KG1 (cell line): ENCODE measurements at regions not wholly inside any gene's neighbourhood (a gene's known extent, or its start where the extent isn't known, plus 50 kb on each side); places are given as distances from the start of the nearest gene placed in this dataset.

Experiments used
- DNase-seq: peaks from one replicate; lab custom pipeline; 2025; lab: John Stamatoyannopoulos, UW

GRCh38 chr4:184575306-184575705 is 73.9 kb downstream of the CASP3 start:
- no peak for DNase-seq

DNA sequence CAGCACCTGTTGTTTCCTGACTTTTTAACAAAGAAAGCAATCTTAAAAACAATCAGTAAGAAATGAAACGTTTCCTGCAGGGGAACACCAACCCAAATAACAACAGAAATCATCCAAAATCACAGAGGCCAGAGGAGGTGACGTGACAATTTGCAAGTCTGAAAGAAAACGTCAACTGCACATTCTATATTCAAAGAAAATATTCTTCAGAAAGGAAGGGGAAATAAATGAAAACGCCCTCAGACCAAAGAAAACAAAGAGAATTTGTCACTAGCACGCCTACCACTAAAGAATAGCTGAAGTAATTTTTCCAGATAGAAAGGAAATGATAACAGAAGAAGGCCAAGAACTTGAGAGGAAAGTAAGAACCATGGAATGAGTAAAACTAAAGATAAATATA is 74.4 kb downstream of the CASP3 start:
- DNase-seq: no peak

DNA sequence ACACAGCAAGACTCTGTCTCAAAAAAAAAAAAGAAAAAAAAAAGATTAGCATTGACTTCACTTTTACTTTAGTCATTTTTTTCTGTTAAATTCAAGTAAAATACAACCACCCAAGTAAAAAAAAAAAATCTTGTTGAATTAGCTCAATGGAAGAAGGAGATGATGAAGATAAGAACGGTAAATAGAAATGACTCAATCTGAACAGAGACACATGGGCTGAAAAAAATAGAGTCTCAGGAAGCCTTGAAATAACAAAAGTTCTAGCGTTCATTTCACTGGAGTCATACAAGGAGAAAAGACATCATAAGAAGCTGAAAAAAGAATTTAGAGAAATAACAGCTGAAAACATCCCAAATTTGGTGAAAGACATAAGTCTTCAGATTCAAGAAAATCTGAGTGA is 75.5 kb downstream of the CASP3 start:
- DNase-seq: no peak

DNA sequence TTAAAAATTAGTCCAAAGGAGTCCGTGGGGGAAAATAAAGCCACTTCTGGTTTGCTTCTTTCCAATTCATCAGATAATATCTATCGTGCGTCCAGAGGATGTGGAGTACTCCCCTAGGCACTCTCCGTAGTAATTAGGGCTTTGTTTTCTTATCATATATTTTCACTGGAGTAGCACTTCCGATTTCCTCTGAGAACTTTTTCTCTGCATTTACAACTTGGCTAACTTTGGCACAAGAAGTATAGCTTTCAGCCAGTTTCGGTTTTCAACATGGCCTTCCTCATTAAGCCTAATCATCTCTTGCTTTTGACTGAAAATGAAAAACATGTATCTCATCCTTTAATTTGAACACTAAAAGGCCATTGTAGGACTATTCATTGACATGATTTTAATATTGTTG is 80.5 kb downstream of the CASP3 start:
- no peak for DNase-seq

GRCh38 chr4:184563621-184564020 is 85.6 kb downstream of the CASP3 start:
- DNase-seq: no peak

DNA sequence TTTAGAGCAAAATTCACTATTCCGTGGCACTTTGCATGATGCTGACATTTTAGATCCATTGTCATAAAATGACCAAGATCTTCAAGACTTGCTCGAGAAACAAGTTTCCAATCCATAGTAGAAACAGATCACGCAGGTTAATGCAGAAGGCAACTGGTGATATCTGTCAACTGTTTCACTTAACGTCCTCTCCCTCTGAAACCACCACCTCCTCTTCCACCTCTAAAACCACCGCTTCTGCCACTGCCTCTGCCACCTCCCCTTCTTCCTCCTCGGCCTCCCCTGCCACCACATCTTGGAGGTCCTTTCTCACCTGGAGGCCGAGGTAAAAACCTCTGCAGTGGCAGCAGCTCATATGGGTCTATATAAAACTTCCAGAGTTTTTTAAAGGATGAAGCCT is 84.6 kb upstream of the IRF2 start:
- no peak for DNase-seq

DNA sequence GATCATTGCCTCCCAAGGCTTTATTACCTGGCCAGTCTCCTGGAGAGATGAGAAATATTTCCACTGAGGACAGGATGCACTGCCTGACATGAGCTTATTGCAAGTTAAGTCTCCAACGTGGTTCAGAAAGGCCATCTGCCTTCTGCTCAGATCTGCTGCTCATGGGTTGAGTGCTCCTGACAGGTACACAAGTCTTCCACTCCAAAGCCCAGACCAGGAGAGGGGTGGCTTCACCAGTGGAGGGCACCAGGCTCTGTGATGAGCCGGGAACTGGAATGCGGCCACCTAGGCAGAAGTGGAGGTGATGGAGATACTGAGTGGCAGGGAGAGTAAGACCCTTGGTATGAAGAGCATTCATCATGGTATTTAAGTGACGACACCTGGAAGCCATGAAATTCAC is 79.5 kb upstream of the IRF2 start:
- DNase-seq: no peak

GRCh38 chr4:184550476-184550875 is 76.1 kb upstream of the IRF2 start:
- DNase-seq: no peak

- no peak for DNase-seq
Observed at GRCh38 chr4:184548648-184549341, 74.4 kb upstream of the IRF2 start.

DNA sequence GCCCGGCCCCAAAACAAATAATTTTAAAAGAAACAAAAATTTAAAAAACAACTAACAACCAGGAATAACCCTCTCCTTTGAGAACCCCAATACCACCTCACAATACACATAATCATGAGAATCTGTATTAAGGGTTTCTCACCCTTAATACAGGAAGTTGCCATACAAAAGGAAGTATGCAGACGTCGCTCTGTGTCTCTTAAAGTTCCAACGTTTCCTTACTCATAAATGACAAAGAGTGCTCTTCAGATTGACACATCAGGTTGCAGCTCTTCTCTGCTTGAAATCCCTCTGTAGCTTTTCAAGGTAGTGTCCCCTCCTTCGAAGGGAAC is 73.9 kb upstream of the IRF2 start:
- no peak for DNase-seq

- no peak for DNase-seq
Observed at GRCh38 chr4:184544788-184545409, 70.5 kb upstream of the IRF2 start.

DNA sequence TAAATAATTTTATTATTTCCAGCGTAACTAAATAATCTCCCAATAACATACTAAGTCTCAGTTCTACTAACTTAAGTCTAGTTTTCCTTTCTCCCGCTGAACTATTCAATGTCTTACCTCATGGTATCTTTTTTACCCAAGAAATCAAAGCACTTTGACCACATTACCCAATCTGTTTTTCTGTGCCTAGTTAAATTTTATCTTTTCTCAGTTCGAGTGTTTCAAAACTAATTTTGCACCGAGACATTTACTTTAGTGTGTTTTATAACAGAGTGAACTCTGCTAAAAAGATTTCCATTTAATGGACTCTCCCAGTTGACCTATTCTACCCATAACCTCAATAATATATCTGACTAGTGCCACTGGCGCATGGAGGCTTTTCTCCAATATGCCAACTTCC is 67.6 kb upstream of the IRF2 start:
- DNase-seq: no peak

DNA sequence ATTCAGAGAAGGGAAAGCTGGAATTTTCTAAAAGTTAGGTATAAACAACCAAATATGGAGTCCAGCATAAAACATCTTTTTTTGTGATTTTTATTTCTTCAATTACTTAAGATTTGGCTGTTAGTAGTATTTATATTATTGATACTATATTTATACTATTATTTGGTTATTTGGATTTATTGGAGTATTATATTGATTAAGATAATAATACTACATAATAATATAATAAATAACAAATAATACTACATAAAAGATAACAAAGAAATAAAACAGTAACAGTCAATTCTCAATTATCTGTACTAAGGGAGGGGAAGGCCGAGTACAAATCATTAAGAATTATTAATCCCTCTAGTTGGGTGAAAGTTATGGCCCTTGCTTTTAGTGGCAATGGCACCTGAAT is 66.0 kb upstream of the IRF2 start:
- DNase-seq: no peak

DNA sequence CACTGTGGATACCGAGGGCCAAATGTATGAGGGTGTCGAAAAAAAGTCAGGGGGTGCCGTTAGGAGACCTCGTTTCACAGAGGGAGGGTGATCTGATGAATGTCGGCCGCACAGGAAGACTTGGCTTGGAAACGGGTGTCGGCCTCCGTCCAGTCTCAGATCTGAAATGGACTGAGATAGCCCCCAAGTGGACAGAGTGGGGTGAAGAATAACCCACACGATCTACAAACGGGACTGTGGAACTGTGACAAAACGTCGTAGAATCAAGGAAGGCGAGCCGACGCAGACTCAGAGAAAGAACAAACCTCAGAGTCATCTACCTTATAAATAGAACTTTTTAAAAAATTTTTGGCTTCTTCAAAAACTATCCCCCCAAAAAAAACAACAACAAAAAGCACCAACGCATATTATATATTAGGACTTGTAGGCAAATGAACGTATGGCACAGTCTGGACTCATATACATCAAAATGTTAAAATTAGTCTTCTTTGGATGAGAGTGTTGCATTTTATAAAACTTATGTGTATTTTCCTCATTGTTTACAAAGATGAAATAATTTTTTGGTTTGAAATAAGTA is 63.8 kb upstream of the IRF2 start:
- DNase-seq: no peak

- peak; percentile 68 for DNase-seq
Observed at GRCh38 chr4:184537269-184538022, 63.1 kb upstream of the IRF2 start.

DNA sequence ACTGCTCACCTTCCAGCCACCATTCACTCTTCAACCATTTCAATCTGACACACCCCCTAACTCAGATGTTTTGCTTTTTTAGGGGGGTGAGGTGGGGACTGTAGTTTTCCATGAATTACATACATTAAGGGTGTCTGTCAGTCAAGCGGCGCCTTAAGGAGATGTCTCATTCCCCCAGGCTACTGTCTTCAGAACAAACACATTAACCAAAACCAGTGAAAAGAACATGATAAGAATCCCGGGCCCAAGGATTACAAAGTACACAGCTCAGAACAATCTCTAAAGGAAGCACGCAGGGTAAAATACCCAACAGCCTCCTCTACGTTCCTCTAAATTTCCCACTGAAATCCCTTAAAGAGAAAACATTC is 62.5 kb upstream of the IRF2 start:
- no peak for DNase-seq

GRCh38 chr4:184536065-184536880 is 61.9 kb upstream of the IRF2 start:
- DNase-seq: no peak

GRCh38 chr4:184534511-184535391 is 60.4 kb upstream of the IRF2 start:
- peak; percentile 2 for DNase-seq

DNA sequence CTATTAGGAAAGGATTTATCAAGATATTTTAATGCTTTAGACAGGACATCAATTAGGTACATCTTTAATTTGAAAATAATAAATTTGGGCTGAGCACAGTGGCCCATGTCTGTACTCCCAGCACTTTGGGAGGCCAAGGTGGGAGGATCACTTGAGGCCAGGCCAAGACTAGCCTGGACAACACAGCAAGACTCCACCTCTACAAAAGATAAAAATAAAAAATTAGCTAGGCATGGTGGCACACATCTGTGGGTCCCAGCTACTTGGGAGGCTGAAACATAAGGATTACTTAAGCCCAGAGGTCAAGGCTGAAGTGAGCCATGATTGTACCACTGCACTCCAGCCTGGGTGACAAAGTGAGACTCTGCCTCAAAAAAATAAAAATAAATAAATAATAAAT is 59.6 kb upstream of the IRF2 start:
- no peak for DNase-seq

GRCh38 chr4:184531008-184531407 is 56.7 kb upstream of the IRF2 start:
- DNase-seq: no peak

GRCh38 chr4:184529283-184529682 is 54.9 kb upstream of the IRF2 start:
- DNase-seq: no peak
